Loucy (cell line): ENCODE measurements at regions not wholly inside any gene's neighbourhood (a gene's known extent, or its start where the extent isn't known, plus 50 kb on each side); places are given as distances from the start of the nearest gene placed in this dataset.

Source experiments
- EZH2phosphoT487 ChIP-seq: fragments of 200-600 bp; IDR thresholded peaks from 2 replicates; pipeline ENCODE4 v1.6.1; 2018; ENCODE audit warnings: antibody characterized with exemption, mild to moderate bottlenecking, moderate library complexity, borderline replicate concordance
- TF ChIP-seq, protein P1 (sequence below): fragments of 200-600 bp; sonication (generic); conservative IDR thresholded peaks from 2 replicates; pipeline ENCODE4 v1.5.1; 2014; ENCODE audit warnings: mild to moderate bottlenecking, antibody characterized with exemption, low read length

- TF ChIP-seq, protein P1, sequence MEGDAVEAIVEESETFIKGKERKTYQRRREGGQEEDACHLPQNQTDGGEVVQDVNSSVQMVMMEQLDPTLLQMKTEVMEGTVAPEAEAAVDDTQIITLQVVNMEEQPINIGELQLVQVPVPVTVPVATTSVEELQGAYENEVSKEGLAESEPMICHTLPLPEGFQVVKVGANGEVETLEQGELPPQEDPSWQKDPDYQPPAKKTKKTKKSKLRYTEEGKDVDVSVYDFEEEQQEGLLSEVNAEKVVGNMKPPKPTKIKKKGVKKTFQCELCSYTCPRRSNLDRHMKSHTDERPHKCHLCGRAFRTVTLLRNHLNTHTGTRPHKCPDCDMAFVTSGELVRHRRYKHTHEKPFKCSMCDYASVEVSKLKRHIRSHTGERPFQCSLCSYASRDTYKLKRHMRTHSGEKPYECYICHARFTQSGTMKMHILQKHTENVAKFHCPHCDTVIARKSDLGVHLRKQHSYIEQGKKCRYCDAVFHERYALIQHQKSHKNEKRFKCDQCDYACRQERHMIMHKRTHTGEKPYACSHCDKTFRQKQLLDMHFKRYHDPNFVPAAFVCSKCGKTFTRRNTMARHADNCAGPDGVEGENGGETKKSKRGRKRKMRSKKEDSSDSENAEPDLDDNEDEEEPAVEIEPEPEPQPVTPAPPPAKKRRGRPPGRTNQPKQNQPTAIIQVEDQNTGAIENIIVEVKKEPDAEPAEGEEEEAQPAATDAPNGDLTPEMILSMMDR, result no peak
- no peak for TF ChIP-seq EZH2phosphoT487
These were observed 271.0 kb downstream of the TMEM161B start for GRCh38 chr5:87997662-87998061.
